K562 (cell line): ENCODE measurements at regions not wholly inside any gene's neighbourhood (a gene's known extent, or its start where the extent isn't known, plus 50 kb on each side); places are given as distances from the start of the nearest gene placed in this dataset.

Experiments used
- BHLHE40 ChIP-seq: IDR thresholded peaks from 2 replicates; pipeline ENCODE4 v1.6.1; 2011; ENCODE audit warnings: low read length, improper control_type of control experiment
- CBFA2T3 ChIP-seq: fragments of 450-650 bp; IDR thresholded peaks from 2 replicates; pipeline ENCODE4 v1.6.1; 2017
- KLF13 ChIP-seq: fragments of 450-650 bp; IDR thresholded peaks from 2 replicates; pipeline ENCODE4 v1.6.1; 2016; ENCODE audit warnings: missing genetic modification characterization, low read depth, mild to moderate bottlenecking, missing compliant biosample characterization, moderate library complexity, borderline replicate concordance
- MAFG ChIP-seq: fragments of 450-650 bp; conservative IDR thresholded peaks from 2 replicates; pipeline ENCODE4 v1.6.1; 2016; ENCODE audit warnings: missing genetic modification characterization, missing compliant biosample characterization
- NFE2 ChIP-seq: IDR thresholded peaks from 2 replicates; pipeline ENCODE4 v1.6.1; 2014; ENCODE audit warnings: antibody characterized with exemption, low read depth
- SNIP1 ChIP-seq: fragments of 450-650 bp; IDR thresholded peaks from 2 replicates; pipeline ENCODE4 v1.7.1; 2017; ENCODE audit warnings: low read depth, mild to moderate bottlenecking
- ZNF589 ChIP-seq: fragments of 200-800 bp; sonication (Bioruptor generic); IDR thresholded peaks from 2 replicates; pipeline ENCODE4 v1.6.1; 2016; ENCODE audit warnings: low read depth, missing genetic modification characterization, missing compliant biosample characterization
- TF ChIP-seq, protein P1 (sequence below): fragments of 250-450 bp; sonication (Bioruptor Pico); IDR thresholded peaks from 2 replicates; pipeline ENCODE4 v1.5.0; 2021; ENCODE audit warnings: mild to moderate bottlenecking, moderate library complexity
- TF ChIP-seq, protein P2 (sequence below), 2 experiments: fragments of 450-650 bp in 1 of 2; sonication (generic) in 1 of 2; formaldehyde crosslinking in 1 of 2; IDR thresholded peaks in 1 of 2; conservative IDR thresholded peaks in 1 of 2; 2 replicates each; pipeline versions ENCODE4 v1.6.1 to v1.8.1; 2016 to 2023; ENCODE audit warnings: mild to moderate bottlenecking in 2 of 2, moderate library complexity in 2 of 2, inconsistent platforms in 1 of 2, missing genetic modification reagents in 1 of 2
- TF ChIP-seq, protein P3 (sequence below): fragments of 200-600 bp; sonication (generic); IDR thresholded peaks from one replicate; pipeline ENCODE4 v1.6.1; 2012; ENCODE audit warnings: mild to moderate bottlenecking, low read depth, low read length, inconsistent platforms
- TF ChIP-seq, protein P4 (sequence below): IDR thresholded peaks from 3 replicates; pipeline ENCODE4 v1.6.1; 2011; ENCODE audit warnings: borderline replicate concordance, mild to moderate bottlenecking; ENCODE audit not compliant: insufficient read length, insufficient read depth

DNA sequence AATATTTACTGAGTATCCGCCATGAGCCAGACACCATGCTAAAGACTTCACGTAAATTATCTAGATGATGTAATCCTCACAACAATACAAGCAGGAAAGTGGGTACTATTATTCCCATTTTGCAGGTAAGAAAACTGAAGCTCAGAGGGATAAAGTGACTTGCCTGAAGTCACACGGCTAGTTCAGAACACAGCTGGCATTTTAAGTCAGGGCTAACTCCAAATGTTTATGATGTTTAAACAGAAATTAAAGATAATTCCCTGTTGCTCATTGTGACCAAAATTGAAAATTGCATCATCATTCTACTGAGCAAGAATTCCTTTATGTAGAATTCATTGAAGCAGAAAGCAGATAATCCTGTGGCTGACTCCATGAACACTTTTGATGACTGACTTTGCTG is 71.3 kb upstream of the STXBP5 start (continued):
- TF ChIP-seq, protein P1, sequence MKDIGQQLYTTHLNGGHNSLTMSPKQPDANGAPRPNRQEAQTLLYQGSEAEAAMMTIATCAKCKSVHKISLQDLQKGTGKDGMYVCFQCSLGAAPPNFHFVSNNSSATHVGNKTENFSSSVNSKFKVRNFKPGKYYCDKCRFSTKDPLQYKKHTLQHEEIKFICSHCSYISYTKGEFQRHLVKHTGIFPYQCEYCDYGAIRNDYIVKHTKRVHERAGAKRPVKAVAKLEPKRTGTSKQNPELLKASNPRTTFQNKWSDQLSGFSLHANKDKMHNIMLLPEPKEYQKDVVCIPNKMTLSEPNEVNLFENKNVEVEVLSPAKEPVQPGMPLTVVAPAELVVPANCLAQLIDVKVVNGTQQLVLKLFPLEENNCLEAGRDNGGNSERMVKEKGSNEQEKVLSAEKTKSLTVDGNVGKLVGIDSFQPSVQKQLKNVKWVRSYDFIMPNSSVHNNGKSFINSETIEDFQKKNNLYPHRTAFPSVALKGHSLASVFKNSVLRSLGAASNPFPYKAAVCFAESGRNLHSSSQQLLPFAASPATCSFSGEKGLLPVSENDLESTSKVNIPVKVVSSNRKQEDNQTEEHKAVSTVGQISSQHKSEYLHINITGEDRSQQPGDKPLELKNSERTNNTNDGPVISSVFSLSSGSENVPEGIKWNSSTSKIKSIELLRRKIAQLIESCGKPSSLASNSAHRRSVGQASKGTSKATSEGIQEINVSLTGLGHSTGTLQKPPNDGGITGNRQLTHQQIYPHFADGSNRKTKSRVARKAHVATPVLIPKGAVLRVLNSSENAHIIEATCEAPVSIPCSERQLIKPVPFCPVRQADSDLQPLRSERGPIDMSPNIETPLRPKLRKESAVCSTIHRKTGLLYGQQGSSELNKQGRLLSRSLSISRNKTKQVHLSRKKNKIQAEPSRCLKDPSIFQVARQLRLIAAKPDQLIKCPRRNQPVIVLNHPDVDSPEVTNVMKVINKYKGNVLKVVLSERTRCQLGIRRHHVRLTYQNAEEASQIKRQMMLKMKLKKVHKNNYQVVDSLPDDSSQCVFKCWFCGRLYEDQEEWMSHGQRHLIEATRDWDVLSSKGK (CRISPR knock-in tag): no peak
- no peak for TF ChIP-seq SNIP1
- TF ChIP-seq, protein P2, sequence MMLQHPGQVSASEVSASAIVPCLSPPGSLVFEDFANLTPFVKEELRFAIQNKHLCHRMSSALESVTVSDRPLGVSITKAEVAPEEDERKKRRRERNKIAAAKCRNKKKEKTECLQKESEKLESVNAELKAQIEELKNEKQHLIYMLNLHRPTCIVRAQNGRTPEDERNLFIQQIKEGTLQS (IDR thresholded peaks at IDR 0.05): peak; percentile 99
- TF ChIP-seq, protein P2 (CRISPR knock-in tag; conservative IDR thresholded peaks at IDR 0.05): peak; percentile 85
- TF ChIP-seq KLF13 (tag): no peak
- TF ChIP-seq ZNF589: peak; percentile 71; the same call in 1 of the 2 replicates
- no peak for TF ChIP-seq CBFA2T3
- TF ChIP-seq BHLHE40: no peak
- TF ChIP-seq, protein P3, sequence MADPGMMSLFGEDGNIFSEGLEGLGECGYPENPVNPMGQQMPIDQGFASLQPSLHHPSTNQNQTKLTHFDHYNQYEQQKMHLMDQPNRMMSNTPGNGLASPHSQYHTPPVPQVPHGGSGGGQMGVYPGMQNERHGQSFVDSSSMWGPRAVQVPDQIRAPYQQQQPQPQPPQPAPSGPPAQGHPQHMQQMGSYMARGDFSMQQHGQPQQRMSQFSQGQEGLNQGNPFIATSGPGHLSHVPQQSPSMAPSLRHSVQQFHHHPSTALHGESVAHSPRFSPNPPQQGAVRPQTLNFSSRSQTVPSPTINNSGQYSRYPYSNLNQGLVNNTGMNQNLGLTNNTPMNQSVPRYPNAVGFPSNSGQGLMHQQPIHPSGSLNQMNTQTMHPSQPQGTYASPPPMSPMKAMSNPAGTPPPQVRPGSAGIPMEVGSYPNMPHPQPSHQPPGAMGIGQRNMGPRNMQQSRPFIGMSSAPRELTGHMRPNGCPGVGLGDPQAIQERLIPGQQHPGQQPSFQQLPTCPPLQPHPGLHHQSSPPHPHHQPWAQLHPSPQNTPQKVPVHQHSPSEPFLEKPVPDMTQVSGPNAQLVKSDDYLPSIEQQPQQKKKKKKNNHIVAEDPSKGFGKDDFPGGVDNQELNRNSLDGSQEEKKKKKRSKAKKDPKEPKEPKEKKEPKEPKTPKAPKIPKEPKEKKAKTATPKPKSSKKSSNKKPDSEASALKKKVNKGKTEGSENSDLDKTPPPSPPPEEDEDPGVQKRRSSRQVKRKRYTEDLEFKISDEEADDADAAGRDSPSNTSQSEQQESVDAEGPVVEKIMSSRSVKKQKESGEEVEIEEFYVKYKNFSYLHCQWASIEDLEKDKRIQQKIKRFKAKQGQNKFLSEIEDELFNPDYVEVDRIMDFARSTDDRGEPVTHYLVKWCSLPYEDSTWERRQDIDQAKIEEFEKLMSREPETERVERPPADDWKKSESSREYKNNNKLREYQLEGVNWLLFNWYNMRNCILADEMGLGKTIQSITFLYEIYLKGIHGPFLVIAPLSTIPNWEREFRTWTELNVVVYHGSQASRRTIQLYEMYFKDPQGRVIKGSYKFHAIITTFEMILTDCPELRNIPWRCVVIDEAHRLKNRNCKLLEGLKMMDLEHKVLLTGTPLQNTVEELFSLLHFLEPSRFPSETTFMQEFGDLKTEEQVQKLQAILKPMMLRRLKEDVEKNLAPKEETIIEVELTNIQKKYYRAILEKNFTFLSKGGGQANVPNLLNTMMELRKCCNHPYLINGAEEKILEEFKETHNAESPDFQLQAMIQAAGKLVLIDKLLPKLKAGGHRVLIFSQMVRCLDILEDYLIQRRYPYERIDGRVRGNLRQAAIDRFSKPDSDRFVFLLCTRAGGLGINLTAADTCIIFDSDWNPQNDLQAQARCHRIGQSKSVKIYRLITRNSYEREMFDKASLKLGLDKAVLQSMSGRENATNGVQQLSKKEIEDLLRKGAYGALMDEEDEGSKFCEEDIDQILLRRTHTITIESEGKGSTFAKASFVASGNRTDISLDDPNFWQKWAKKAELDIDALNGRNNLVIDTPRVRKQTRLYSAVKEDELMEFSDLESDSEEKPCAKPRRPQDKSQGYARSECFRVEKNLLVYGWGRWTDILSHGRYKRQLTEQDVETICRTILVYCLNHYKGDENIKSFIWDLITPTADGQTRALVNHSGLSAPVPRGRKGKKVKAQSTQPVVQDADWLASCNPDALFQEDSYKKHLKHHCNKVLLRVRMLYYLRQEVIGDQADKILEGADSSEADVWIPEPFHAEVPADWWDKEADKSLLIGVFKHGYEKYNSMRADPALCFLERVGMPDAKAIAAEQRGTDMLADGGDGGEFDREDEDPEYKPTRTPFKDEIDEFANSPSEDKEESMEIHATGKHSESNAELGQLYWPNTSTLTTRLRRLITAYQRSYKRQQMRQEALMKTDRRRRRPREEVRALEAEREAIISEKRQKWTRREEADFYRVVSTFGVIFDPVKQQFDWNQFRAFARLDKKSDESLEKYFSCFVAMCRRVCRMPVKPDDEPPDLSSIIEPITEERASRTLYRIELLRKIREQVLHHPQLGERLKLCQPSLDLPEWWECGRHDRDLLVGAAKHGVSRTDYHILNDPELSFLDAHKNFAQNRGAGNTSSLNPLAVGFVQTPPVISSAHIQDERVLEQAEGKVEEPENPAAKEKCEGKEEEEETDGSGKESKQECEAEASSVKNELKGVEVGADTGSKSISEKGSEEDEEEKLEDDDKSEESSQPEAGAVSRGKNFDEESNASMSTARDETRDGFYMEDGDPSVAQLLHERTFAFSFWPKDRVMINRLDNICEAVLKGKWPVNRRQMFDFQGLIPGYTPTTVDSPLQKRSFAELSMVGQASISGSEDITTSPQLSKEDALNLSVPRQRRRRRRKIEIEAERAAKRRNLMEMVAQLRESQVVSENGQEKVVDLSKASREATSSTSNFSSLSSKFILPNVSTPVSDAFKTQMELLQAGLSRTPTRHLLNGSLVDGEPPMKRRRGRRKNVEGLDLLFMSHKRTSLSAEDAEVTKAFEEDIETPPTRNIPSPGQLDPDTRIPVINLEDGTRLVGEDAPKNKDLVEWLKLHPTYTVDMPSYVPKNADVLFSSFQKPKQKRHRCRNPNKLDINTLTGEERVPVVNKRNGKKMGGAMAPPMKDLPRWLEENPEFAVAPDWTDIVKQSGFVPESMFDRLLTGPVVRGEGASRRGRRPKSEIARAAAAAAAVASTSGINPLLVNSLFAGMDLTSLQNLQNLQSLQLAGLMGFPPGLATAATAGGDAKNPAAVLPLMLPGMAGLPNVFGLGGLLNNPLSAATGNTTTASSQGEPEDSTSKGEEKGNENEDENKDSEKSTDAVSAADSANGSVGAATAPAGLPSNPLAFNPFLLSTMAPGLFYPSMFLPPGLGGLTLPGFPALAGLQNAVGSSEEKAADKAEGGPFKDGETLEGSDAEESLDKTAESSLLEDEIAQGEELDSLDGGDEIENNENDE: no peak
- TF ChIP-seq MAFG (tag): peak; percentile 64
- TF ChIP-seq NFE2: peak; percentile 76
- TF ChIP-seq, protein P4, sequence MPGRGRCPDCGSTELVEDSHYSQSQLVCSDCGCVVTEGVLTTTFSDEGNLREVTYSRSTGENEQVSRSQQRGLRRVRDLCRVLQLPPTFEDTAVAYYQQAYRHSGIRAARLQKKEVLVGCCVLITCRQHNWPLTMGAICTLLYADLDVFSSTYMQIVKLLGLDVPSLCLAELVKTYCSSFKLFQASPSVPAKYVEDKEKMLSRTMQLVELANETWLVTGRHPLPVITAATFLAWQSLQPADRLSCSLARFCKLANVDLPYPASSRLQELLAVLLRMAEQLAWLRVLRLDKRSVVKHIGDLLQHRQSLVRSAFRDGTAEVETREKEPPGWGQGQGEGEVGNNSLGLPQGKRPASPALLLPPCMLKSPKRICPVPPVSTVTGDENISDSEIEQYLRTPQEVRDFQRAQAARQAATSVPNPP: no peak
